HG02678 (cell line): ENCODE measurements at regions not wholly inside any gene's neighbourhood (a gene's known extent, or its start where the extent isn't known, plus 50 kb on each side); places are given as distances from the start of the nearest gene placed in this dataset.
"Not testable (repeated sequence)": the region's sequence is repeated elsewhere in the genome, so short reads cannot be mapped to it uniquely, and the experiment has no call there.

Experiments
- ATAC-seq: cut with Tn5 transposase; IDR thresholded peaks from one replicate; pipeline ENCODE4 v1.9.1; 2021; ENCODE audit warnings: mild to moderate bottlenecking, moderate library complexity; ENCODE audit not compliant: unreplicated experiment

DNA sequence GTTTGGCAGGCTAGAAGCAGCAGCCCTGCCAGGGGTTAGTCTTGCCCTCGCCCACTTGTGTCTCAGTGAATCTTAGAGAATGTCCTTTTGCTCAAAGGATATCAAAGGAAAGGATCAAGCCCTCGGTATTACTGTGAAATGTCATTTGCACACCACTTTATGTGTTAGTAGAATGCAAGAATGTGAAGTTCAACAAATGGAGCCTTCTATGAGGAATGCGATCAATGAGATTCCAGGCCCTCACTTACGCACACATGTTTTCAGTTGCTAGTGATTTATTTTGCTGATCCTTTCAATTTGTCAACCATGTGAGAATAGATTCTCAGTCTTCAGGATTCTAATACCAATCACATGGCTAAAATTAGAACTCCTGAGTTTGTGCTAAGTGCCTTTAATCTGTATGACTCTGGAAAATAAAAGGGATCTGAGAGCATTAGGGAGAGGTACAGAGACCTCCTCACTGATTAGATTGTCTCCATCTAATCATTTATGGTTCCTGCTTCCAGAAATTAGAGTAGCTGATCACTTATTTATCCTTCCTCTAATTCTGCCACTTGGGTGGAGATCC, 123.0 kb upstream of the SP4 start:
- ATAC-seq = no peak

DNA sequence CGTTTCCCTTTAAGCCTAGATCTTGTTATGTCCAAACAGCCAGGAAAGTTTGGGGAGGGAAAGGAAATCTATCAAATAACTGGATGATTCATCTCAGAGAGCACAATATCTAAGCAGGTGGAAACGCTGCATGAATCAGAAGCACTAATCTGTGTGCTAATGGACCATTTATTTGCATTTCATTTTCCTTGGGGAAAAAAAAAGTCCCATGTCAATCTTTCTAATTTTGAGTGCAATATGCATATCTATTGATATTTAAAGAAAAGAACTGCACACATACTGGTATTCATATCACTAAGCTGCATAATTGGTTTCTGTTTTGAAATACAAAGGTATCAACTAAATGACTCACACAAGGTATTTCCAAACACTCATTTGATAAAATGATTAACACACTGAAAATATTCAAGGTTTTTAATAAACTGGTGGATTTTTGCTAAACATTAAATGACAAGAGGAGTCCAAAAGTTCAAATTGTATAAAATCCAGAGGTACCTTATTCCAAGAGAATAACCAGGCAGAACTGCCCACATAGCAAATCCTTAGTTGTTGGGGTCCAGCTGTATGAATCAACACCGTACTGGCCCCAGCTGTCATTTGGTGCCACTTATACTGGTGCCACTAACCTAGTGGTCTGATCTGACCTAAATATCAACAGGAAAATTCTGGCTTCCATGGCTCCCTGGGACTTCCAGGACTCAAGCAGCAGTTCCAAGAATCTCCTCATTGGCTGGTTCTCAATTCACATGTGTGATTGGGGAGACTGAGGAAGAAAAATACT, 122.2 kb upstream of the SP4 start:
- no peak for ATAC-seq

DNA sequence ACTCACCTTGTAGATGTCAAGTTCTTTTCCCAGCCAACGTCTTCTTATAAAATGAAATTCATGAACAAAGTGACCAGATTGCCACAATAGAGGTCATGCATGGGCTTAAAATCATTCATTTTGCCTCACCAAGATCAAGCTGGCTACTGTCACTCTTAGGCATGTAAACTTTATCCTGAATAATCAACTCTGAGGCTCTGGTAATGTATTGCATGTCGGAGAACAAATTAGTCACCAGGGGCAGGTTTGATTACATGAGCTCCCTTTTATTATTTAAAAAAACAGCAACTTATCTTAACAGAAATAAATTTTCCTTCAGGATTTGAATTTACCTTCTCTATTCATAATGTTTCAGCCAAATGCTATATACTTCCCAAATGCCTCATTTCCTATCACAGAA, 112.9 kb upstream of the SP4 start:
- no peak for ATAC-seq

DNA sequence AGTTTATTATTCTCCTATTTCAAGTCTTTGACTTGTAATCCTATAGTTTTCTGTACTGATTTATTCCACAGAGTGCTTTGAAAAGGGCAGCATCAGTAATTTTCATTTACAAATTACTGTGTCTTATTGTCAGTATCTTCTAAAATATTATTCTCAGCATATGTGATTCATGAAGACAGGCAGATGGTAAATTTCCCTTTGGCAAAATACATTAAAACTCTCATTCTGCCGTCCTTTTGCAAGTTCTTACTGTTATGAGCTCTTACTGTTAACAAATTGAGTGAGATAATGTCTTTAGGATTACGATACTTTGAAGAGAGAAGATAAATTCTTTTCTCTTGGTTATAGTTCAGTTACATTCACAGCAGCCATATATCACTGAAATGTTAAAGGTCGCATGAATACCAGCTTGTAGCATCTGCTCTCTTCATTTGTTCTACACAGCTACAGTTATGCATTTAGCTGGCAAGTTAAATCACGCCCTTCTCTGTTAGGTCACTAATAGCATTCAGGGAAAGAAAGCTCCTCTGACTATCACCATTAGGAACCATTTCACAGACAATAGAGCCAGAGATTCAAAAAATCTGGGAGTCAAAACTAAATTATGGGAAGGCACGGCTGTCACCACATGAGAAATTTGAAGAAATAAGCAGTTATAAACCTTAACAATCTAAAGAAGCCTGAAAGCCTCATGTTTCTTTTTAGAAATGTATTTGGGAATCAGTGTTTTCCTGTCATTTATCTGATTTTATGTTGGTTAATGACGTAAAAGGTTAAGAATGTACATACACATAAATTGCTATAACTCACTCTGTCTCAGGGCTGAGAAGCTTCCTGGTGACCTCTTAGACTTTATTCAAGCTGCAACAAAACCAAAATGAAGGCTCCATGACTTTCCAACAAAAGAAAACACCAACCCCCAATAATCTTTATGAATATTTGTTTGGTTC, 109.6 kb upstream of the SP4 start:
- ATAC-seq = no peak

DNA sequence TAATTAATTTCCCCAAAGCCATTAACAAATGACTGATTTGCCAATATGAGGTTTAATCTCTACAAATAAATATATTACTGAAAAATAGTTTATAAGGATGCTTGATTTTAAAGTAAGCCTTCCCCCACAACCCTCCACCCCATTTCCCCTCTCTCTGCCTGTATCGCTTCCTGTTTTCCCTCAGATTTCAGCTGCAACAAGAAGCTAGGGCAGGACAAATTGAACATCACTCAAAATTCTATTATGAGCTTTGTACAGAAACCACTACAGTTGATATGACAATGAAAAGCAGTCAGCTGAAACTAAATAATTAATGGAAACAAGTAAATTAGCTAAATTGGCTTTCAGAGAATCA, 109.0 kb upstream of the SP4 start:
- no peak for ATAC-seq

DNA sequence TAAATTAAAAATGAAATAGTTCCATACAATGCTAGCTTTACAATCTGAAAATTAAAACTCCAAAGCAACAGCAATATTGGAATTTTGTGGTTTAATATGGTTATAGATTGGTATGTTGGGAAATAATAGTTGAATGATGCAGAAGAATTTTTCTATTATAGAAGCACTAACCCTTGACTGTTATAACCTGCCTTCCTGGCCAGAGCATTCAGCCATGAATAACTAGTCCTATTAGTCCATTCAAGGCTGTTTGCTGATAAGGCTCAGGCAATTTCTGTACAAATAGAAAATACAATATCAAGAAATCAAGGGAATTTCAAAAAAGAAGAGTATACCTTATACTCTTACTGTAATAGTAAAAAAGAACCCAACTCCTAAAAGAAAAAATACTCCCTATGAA, 101.6 kb upstream of the SP4 start:
- no peak for ATAC-seq

DNA sequence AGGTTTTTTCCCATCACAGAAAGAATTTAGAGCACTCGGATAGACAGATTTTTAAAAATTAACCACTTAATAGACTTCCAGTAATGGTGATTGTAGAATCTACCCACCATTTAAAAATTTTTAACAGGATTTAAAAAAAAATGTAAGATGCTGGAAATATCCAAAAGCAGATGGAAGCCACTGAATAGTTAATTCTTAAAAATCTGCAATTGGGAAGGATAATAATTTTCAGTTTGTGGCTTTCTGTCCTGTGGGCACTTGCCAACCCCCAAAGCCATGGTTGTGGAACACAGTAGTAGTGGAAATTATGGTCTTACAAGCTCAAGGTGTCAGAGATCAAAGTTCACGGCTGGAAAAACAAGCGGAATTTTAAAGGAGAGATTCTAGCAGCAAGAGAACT, 101.0 kb upstream of the SP4 start:
- ATAC-seq = no peak

DNA sequence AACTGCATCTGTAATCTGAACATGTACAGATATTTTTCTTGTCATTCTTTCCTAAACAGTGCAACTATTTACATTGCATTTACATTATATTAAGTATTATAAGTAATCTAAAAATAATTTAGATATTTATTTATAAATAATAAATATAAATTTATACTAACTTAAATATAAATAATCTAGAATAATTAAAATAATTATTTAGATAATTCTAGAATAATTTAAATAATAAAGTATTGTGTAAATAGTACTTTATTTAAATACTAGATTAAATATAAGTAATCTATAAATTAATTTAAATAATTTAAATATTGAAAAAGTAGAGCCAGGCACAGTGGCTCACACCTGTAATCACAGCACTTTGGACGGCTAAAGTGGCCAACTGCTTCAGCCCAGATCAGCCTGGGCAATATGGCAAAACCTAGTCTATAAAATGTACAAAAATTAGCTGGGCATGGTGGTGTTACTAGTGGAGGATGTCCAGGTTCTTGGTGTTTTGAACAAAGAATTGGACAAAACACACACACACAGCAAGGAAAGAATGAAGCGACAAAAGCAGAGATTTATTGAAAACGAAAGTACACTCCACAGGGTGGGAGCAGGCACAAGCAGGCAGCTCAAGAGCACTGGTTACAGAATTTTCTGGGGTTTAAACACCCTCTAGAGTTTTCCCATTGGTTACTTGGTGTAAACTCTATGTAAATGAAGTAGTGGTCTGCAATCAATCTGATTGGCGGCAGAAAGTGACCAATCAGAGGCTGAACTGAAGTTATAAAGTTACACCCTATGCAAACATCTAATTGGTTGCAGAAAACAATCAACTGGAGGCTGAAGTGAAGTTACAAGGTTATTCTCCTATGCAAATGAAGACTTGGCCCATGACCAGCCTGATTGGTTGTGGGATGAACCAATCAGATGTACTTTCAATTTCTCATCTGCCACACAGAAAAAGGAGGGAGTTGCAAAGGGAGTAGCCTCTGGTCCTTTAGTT, 100.2 kb upstream of the SP4 start:
- ATAC-seq = no peak

DNA sequence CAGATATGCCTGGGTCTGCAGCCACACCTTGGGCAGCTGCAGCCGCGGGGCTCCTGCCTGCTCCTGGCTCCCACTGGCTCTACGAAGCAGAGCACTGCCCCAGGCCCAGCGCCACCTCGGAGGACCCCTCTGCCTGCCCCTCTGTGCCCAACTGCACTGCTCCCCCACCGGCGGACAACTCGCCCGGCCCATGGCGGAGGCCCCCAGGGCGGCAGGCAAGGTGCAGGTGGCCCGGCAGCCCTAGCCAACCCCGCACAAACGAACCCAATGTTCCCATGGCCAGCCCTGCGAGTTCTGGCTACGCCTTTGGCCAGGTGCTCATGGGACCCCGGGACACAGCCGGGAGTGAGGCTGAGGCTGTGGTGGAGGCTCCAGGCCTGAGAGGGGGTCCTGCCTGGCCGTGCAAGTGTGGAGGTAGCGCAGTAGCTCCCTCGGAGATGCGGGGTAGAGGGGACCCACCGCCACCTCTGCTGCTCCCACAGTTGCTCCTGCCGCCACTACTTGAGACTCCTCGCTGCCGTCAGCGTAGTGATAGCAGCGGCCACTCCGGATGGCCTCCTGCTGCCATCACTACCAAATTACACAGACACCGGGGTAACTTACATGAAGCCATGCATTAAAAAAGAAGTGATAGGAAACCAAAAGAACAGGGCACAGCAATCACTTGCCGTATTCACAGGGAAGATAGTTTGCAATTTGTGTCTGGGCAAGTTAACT, 97.3 kb upstream of the SP4 start:
- ATAC-seq = no peak

DNA sequence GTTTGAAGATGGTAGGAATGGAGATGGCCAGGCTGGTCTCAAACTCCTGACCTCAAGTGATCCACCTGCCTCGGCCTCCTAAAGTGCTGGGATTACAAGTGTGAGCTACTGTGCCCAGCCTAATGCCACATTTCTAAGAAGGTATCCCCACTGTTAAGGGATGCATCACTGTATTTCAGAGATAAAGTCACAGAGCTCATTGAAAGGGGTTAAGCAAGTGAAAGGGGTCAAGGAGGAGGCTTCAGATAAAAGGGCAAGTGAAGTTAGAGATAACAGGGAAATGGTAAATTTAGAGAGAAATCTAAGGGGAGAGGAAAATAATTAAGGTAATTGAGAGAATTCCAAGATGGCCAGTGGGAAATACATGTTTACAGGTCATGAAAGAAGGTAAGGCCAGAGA, 93.0 kb upstream of the SP4 start:
- no peak for ATAC-seq

DNA sequence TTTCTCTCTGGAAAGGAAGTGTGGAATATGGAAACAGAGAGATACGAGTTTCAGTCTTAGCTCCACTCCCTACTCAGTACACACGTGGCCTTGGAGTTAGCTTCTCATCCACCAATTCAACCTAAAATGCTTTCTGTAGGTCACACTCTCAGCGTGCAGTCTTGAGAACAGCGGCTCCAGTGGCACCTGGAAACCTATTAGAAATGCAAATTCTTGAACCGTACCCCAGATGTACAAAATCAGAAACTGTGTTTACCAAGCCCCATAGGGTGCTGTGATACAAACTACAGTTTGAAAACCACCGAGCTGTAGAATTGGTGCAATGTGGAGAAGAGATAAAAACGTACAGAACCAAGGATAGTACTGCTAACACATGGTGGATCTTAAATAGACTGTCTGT, 91.1 kb upstream of the SP4 start:
- no peak for ATAC-seq

DNA sequence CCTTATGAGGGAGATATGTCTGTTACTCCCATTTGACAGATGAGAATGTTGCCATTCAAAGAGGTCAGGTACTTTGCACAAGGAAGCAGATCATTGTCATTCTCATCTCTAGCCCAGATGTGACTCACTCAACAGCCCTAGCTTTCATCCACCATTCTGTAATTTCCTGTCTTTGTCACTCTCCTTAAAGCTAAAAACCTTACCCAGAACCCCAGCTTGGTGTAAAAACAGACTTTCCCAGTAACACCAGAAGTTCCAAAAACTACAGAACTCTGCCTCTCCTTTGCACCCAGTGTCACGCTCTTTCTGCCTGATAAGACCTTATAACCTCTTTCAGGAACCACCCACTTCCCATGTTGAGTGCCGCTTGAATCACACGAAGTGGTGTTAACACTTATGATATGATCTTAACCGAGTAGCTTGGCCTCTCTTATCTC, 89.1 kb upstream of the SP4 start:
- ATAC-seq = no peak

DNA sequence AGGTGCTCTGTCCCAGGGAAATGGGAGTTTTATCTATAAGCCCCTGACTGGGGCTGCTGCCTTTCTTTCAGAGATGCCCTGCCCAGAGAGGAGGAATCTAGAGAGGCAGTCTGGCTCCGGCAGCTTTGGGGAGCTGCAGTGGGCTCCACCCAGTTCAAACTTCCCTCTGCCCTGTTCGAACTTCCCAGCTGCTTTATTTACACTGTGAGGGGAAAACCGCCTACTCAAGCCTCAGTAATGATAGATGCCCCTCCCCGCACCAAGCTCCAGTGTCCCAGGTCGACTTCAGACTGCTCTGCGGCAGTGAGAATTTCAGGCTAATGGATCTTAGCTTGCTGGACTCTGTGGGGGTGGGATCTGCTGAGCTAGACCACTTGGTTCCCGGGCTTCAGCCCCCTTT, 83.0 kb upstream of the SP4 start:
- not testable (repeated sequence) for ATAC-seq

DNA sequence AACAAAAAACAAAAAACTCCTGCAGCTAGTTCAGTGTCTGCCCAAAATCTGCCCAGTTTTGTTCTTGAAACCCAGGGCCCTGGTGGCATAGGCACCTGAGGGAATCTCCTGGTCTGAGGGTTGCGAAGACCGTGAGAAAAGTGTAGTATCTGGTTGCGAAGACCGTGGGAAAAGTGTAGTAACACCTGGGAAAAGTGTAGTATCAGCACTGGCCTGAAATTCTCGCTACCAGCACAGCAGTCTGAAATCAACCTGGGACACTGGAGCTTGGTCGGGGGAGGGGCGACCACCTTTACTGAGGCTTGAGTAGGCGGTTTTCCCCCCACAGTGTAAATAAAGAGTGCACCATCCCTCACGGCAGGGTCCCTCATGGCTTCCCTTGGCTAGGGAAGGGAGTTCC, 82.5 kb upstream of the SP4 start:
- ATAC-seq = no peak

DNA sequence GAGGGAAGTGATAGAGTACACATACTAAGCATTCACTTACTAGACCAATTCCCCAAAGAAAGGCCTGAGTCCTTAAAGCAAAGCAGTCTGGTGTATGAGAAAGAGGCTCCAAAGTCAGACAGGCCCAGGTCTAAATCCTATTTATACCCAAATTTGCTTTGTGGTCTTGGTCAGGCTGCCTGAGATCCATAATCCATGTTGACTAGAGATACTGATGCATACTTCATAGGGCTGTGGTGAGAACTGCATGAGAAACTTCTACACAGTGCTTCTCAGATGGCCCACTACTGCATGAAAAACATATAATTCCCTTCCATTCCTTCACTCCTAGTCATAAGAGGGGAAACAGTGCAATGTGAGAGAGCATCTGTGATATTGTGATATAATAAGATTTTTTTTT, 81.6 kb upstream of the SP4 start:
- no peak for ATAC-seq

DNA sequence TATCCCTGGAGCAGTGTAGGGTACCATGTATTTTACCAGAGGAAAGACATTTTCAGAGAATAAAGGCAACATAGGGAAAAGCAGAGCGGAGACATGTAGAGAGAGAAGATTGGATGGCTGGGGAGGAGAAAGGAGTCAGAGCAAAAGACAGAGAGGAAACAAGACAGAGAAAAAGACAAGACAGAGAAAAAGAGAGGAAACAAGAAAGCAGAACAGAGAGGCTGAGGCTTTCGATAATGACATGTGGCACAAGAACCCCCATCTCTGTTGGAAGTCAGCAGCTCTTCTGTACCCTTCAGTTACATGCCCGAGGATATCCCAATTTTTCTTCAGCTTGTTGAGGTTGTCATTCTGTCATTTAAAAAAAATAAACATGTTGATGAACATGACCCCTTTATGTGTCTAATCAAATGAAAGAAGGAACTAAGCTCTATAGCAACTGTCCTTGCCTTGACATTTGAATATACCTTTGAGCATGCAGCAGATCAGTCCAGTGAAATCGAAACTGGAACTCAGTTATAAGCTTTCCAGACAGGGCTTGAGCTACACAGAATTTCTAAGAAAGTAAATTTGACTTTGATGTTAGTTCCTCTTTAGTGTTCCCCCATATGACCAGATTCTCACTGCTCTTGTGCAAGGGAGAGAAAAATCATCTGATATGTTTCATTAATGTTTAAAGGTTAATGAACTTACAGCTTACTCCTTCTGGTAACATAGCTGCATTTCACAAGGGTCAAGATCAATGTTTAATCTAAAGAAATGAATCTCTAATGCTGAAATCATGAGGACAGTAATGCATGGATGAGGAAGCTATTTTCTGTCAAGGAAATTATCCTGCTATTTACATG, 75.1 kb upstream of the SP4 start:
- peak; percentile 81 for ATAC-seq

DNA sequence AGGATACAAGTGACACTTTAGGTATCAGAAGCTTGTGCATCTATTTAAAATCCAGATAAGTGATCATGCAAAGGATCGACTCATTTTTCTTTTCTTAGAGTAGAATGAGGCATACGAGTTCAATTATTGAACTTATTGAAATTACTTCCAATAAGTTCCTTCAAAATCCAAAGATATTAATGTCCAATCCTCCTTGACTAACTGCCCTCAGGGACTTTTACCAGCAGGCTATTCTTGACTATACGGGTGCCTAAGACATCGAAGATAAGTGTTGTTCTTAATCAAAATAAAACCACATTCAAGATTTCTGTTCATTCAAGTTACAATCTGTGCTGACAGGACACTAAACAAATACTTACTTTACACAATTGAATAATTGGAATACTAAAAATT, 74.5 kb upstream of the SP4 start:
- no peak for ATAC-seq

DNA sequence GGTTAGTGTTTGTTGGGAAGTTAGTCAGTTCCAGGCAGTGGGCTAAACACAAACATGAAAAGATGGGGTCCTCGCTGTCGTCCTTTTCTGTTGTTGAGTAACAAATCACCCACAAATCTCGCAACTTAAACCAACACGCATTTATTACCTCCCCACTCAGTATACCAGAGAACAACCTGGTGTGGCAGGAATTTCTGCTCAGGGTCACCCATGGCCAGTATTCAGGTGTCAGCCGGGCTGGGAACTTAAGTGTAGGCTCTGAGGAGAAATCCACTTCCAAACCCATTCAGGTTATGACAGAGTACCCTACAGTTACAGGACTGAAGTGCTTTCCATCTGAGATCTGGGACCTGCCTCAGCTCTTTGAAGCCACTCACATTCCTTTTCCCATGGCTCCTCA, 73.6 kb upstream of the SP4 start:
- no peak for ATAC-seq

DNA sequence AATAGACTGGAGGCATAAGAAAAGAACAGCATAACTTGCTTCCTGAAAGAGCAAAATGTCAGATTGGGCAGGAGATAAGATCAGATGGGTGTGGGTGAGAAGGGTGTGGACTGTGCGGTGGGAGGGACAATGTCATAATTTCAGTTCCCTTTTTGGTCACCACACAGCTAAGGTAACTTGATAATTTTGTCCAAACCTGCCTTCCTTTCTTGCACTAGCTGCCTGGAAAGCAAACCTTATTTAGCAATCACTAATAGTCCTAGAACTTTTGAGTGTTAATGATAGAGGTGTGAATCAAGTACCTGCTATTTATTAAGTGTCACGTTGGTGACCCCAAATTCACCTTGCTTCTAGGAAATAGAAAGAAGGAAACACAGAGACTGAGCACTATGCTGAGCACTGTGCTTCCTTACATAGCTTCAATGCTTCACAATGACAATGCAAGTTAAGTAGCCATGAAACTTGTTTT, 72.4 kb upstream of the SP4 start:
- peak; percentile 83 for ATAC-seq
